CD4-positive, alpha-beta T cell treated with Interleukin-17A for 1 hour (primary cell): ENCODE measurements at regions not wholly inside any gene's neighbourhood (a gene's known extent, or its start where the extent isn't known, plus 50 kb on each side); places are given as distances from the start of the nearest gene placed in this dataset.

Source experiments
- DNase-seq: peaks from one replicate; pipeline ENCODE4 v3.0.0-alpha.2; 2020

DNA sequence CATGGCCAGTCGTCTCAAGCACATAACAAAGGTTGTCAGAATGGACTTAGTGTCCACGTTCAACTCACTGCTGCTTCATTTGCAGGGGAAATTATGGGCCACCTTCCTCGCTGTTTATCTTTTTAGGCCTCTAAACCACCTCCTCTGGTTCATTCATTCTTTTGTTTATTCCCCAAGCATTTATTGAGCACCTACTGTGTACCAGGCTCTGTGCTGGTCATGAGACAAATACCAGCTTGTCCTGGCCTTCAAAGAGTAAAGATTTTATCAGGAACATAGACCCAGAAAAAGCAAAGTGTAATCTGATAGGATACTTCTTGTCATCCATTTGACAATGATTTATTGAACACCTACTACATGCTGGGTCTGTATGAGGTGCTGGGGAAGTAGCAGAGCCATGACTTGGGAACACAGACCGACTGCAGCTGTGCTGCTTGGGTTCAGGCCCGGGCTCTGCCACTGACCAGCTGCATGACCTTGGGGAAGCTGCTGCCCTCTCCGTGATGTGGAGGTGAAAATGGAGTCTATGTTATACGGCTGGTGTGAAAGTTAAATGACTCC is 63.4 kb upstream of the SLC6A6 start:
- no peak for DNase-seq

DNA sequence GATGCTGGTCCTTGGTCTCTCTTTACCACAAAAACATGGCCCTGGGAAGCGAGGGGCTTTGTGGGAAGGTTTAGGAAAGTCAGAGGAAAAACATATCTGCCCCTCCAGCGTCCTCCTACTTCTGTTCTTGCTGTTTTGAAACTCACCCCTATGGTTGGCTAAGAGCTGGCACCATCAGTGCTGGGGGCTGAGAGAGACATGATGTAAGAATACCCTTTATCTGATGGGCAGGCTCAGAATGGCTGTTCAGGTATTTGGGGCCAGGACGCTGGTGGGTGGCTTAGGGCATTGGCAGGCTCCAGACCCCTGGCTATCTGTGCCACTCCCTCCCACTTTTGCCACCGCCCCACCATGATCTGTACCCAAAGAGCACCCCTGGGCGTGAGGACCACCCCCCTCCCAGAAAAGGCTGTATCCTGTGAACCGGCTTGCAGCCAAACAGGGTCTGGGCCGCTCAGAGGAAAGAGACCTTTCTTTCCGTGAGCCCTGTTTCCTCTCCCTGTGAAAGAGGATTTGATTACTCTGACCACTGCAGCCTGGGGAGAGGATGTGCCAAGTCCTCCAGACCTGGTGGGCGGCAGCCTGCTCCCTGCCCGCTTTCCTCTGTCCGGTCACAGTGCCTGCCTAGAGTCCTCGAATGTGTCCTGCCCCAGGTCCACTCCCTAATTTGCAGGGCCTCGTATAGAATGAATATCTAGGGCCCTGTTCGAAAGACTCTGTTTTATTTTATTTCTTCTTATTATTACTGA is 61.3 kb upstream of the SLC6A6 start:
- no peak for DNase-seq

DNA sequence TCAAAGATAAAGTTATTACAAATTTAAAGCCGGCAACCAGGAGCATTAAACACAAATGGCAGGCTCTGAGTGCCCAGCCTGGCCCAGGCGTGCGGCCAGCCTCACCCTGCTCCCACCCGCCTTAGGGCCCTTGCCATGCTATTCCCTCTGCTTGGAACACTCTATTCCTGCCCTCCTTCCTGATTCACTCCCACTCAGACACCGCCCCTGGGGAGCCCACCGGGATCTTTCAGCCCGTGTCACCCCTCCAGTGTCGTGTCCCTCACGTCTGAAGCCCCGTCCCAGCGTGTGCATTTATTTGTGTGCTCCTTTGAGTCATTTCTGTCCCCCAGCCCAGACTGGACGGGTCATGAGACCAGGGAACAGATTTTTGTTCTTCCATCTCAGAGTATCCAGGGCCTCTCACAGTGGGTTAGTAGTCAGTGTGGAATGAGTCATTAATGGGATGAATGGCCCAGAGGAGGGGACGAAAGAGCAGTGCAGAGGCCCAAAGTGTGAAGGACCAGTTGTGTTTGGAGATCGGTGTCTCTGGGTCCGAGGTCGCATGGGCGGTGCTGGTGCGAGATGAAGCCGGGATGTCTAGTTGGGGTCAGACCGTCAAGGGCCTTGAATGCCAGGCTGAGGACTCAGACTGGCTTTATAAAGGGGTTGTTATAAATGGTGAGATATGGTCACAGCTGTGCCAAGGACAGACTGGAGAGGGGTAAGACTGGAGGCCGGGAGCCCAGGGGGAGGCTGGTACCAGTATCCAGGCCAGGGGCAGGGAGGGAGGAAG is 58.9 kb upstream of the SLC6A6 start:
- DNase-seq, result no peak

DNA sequence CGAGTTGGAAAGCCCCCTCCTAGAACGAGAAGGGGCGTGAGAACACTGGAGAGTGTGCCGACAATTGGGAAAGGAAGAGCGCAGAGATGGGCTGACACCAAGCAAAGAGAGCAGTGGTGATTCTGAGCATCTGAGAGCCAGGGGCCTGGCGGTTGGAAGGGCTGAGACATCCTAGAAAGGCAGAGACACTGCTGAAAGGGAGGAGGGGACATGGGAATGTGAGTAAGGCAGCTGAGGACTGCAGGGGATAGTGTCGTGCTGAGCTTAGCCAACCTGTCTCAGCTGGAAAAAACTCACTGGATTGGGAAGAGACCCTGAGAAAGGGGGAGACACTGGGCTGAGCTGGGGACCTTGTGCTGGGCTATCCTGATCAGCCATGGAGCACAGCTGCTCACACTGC is 58.1 kb upstream of the SLC6A6 start:
- DNase-seq, result no peak

DNA sequence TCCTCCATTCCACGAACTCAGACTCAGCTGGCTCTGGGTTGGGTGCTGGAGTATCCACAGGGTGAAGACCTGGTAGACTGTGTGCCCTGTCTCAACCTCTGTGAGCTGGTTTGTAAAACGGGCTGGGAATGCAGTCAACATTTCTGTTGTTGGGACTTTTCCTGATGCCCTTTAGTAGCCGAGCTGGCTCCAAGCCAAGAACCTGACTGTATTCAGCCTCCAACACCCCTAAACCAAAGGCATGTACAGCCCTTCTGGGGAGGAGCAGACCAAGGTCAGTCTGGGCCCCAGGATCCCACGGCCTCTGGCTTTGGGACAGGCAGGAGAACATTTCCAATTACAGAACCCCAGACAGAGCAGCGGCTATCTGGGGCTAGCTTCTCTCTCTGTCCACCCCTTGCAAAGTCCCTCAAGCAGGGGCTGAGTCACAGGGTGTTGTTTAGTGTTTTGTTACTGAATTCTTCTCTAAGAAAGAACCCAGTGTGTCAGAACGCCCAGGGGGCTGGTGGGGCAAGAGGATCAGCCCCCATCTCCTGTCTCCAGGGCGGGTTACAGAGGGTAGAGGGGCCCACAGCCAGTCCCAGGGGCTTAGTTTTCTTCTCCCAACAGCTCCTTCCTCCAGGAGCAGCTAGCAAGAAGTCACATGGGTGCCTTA is 56.8 kb upstream of the SLC6A6 start:
- DNase-seq, result no peak

DNA sequence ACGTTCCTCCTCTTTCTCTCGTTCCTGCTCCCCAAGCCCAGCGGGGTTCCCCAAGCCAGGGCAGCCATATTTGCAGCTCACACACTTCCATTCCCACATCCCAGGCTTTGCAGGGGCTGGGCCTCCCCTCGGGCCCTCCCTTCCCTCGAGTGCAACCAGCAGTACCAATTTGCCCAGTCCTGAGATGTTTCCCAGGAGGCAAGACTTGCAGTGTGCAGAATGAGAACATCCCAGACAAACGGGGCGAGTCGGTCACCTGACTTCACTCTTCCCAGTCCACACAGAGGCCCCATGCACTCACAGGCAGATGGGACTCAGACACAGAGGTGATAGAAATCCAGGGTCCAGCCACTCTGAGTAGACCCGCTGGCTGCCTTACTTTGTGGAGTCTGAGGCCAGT is 56.2 kb upstream of the SLC6A6 start:
- DNase-seq, result no peak

DNA sequence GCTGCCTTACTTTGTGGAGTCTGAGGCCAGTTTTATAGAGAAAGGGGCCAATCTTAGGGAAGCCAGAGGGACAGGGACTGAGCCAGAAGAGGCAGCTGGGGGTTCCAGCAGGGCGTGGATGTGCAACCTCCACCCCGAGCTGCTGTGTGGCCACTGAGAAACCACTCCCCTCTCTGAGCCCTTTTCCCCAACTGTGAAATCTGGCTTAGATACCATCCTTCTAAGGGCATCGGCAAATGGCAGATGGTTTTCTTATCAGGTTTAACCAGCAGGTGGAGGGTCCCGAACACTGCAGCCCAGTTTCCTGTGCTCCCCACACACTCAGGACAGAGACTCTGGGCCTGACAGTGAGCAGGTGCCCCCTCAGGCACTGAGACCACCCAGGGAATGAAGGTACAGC is 55.8 kb upstream of the SLC6A6 start:
- DNase-seq, result no peak

DNA sequence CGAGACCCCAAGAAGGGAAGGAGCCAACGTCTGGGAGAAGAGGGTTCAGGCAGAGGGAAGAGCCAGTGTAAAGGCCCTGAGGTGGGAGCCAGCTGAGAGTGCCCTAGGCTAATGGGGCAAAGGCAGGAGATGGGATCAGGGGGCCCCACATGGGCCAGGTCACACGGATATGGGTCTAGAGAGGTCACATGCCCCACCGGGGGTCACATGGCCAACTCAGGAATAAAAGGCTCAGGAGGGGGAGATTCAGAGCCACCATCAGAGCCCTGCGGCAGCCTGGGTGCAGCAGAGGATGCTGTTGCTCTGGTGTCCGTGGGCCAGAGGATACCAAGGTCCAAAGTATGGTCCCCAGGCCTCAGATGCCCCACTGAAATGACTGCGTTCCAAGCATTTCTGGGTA is 55.3 kb upstream of the SLC6A6 start:
- no peak for DNase-seq

DNA sequence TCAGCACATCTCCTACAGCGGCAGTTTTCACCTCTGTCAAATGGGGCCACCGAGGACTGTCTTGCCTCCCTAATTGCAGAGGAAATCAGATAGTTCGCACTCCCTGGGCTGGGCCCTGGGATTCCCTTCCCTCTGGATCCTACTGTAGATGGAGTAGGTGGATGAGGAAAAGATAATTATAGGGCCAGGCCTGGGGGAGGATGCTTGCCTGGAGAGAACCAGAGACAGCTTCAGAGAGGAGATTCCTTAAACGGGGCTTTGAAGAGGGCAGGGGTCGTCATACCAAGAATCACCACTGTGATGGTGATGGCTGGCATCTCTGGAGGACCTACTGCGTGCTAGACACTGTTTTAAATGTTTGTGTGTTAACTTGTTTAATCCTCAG is 50.8 kb upstream of the SLC6A6 start:
- DNase-seq, result no peak

DNA sequence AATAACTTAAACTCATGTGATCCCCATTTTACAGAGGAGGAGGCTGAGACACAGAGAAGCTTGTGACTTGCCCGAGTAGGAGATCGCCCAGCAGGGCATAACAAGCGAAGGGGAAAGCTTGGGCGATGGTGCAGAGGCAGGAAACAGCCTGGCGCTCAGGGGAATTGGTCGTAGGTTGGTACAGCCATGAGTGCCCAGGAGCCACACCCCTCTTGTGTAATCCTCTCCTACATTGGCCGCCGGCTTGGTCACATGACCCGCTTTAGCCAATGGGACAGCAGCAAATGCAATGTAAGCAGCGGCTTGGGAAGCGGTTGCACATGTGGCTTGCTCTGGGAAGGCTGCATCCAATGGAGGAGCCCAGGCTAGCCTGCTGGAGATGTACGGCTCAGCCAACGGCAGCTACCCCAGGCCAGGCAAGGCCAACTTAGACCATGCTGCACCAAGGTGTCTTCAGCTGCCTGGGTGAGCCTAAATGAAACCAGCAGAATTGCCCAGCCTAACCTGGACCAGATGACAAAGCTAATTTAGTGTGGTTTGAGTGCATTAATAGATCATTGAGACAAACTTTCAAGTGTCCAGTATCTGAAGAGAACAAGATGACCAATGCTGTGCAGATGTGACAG is 50.3 kb upstream of the SLC6A6 start:
- DNase-seq, result no peak
